Naive thymus-derived CD4-positive, alpha-beta T cell (primary cell): ENCODE measurements at regions not wholly inside any gene's neighbourhood (a gene's known extent, or its start where the extent isn't known, plus 50 kb on each side); places are given as distances from the start of the nearest gene placed in this dataset.
"Not testable (repeated sequence)": the region's sequence is repeated elsewhere in the genome, so short reads cannot be mapped to it uniquely, and the experiment has no call there.

Experiments
- ATAC-seq: fragments of 150-1000 bp; cut with Tn5 transposase; 2 replicates; pipeline ENCODE4 v1.10.0; 2021; ENCODE audit warnings: mild to moderate bottlenecking, moderate library complexity
- CTCF ChIA-PET: fragments of 350-600 bp; sonication (Branson Sonifier 250); formaldehyde crosslinking; loops from one replicate; lab custom pipeline; 2021; ENCODE audit warnings: antibody characterized with exemption; lab: Charles Lee
- POLR2A ChIA-PET: fragments of 350-600 bp; sonication (Branson Sonifier 250); formaldehyde crosslinking; loops from one replicate; lab custom pipeline; 2021; ENCODE audit warnings: antibody characterized with exemption, inconsistent platforms; lab: Charles Lee
- DNase-seq, 9 donors: peaks; one replicate each; pipeline versions ENCODE4 v3.0.0 to v3.0.0-alpha.2; 2020 to 2022; ENCODE audit warnings: mixed read lengths in 1 of 9
- H3K27ac ChIP-seq: one replicate; pipeline ENCODE4 v1.7.0; 2013; ENCODE audit warnings: mild to moderate bottlenecking, low read depth, low read length, moderate library complexity
- H3K27me3 ChIP-seq, 2 donors: one replicate each; pipeline ENCODE4 v1.7.0; 2013; ENCODE audit warnings: low read length in 2 of 2, mild to moderate bottlenecking in 2 of 2, moderate library complexity in 2 of 2; ENCODE audit not compliant: control insufficient read depth in 2 of 2, insufficient read depth in 2 of 2
- H3K36me3 ChIP-seq, 3 experiments: 1 replicate in 2 of 3; 2 replicates in 1 of 3; pipeline ENCODE4 v1.7.0; 2013; ENCODE audit warnings: low read length in 3 of 3, mild to moderate bottlenecking in 3 of 3, moderate library complexity in 1 of 3; ENCODE audit not compliant: insufficient read depth in 3 of 3, control insufficient read depth in 2 of 3
- H3K4me1 ChIP-seq, 2 donors: one replicate each; pipeline ENCODE4 v1.7.0; 2013; ENCODE audit warnings: low read length in 2 of 2, mild to moderate bottlenecking in 2 of 2, moderate library complexity in 1 of 2; ENCODE audit not compliant: control insufficient read depth in 2 of 2, insufficient read depth in 2 of 2
- H3K4me3 ChIP-seq: 2 replicates; pipeline ENCODE4 v1.7.0; 2013; ENCODE audit warnings: mild to moderate bottlenecking, low read length
- H3K9me3 ChIP-seq, 3 experiments: 1 replicate in 2 of 3; 2 replicates in 1 of 3; pipeline ENCODE4 v1.7.0; 2013; ENCODE audit warnings: low read length in 3 of 3; ENCODE audit not compliant: control insufficient read depth in 2 of 3
- H3K27ac Mint-ChIP-seq, 9 donors: one replicate each; pipeline ENCODE4 v1.8.0; 2020 to 2022; ENCODE audit warnings: mixed read lengths in 9 of 9, mild to moderate bottlenecking in 8 of 9, moderate library complexity in 5 of 9, inconsistent platforms in 2 of 9
- H3K27me3 Mint-ChIP-seq, 5 donors: one replicate each; pipeline ENCODE4 v1.8.0; 2021 to 2022; ENCODE audit warnings: mixed read lengths in 5 of 5, mild to moderate bottlenecking in 1 of 5
- H3K36me3 Mint-ChIP-seq, 5 donors: one replicate each; pipeline ENCODE4 v1.8.0; 2020 to 2022; ENCODE audit warnings: mixed read lengths in 5 of 5, mild to moderate bottlenecking in 3 of 5, inconsistent platforms in 1 of 5
- H3K4me1 Mint-ChIP-seq, 7 donors: one replicate each; pipeline ENCODE4 v1.8.0; 2020 to 2022; ENCODE audit warnings: mixed read lengths in 7 of 7, mild to moderate bottlenecking in 3 of 7, inconsistent platforms in 1 of 7
- H3K4me3 Mint-ChIP-seq, 10 donors: one replicate each; pipeline ENCODE4 v1.8.0; 2020 to 2022; ENCODE audit warnings: mild to moderate bottlenecking in 10 of 10, mixed read lengths in 10 of 10, moderate library complexity in 6 of 10, inconsistent platforms in 2 of 10
- H3K9me3 Mint-ChIP-seq, 11 donors: one replicate each; pipeline ENCODE4 v1.8.0; 2020 to 2022; ENCODE audit warnings: mixed read lengths in 11 of 11, mild to moderate bottlenecking in 4 of 11, inconsistent platforms in 1 of 11, moderate library complexity in 1 of 11
- intact Hi-C, 2 donors: fragments of 100-400 bp; cut with micrococcal nuclease; formaldehyde crosslinking; loops; one replicate each; pipeline ENCODE4 v1.15.1; 2023

DNA sequence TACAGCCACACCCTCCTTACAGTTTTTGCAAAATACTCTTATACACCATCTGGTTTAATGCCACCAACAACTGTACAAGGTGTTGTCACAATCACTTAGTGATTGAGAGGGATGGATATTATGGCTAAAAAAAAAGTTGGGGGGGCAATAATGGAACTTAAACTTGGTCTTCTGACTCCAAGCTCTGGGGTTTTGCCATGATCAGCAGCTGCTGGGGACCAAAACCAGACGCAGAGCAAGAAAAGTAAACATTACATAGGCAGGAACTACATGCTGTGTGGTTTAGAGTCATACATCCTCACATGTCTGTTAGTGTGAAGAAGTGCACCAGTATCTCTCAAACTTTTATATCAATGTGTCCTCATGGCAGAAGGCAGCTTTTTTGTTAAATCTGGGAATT, 152.4 kb downstream of the TBC1D2B start:
- intact Hi-C loops, H3K4me3 Mint-ChIP-seq, H3K36me3 Mint-ChIP-seq, POLR2A ChIA-PET, H3K4me3 ChIP-seq, H3K27me3 ChIP-seq, DNase-seq, H3K4me1 Mint-ChIP-seq, H3K9me3 ChIP-seq, H3K27ac Mint-ChIP-seq, H3K36me3 ChIP-seq, H3K27ac ChIP-seq, ATAC-seq, H3K9me3 Mint-ChIP-seq, CTCF ChIA-PET, H3K4me1 ChIP-seq: not testable (repeated sequence)
- peaks cover 0 to 14% (median 0%) of the 10 kb centered on the region in 5 donors for H3K27me3 Mint-ChIP-seq

DNA sequence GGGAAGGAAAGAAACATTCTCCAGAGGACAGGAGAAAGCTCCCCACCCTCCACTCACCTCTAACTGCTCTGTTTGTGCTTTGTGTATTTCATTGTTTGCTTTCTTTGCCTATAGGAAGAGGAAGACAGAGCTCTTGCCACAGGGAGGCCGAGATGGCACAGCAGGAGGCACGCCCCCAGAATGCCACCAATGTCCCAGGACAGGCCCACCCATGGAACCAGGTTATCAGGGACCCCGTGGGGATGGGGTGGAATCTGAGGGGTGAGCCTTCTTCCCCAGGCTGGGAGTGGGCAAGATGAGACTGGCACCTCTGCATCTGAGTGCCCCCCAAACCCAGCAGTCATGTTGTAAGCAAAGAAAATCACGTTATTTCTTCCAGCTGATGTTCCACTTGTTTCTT, 155.8 kb downstream of the TBC1D2B start:
- Mint-ChIP-seq H3K27me3 (peaks cover 0 to 18% (median 11%) of the 10 kb centered on the region in 5 donors), H3K4me1 (no peaks in the 10 kb centered on the region), H3K4me3 (no peak overlapping the region), H3K27ac (no peak overlapping the region), H3K9me3 (no peaks in the 10 kb centered on the region), H3K36me3 (no peaks in the 10 kb centered on the region)
- no peaks in the 10 kb centered on the region for H3K4me1 ChIP-seq
- ATAC-seq = no peak
- H3K27ac ChIP-seq = no peak overlapping the region
- no peaks in the 10 kb centered on the region for H3K9me3 ChIP-seq
- H3K36me3 ChIP-seq = no peaks in the 10 kb centered on the region
- intact Hi-C loops = no loop called here
- ChIA-PET CTCF (no interaction called here), POLR2A (no interaction called here)
- no peak overlapping the region for H3K4me3 ChIP-seq
- no peak for DNase-seq
- no peaks in the 10 kb centered on the region for H3K27me3 ChIP-seq

DNA sequence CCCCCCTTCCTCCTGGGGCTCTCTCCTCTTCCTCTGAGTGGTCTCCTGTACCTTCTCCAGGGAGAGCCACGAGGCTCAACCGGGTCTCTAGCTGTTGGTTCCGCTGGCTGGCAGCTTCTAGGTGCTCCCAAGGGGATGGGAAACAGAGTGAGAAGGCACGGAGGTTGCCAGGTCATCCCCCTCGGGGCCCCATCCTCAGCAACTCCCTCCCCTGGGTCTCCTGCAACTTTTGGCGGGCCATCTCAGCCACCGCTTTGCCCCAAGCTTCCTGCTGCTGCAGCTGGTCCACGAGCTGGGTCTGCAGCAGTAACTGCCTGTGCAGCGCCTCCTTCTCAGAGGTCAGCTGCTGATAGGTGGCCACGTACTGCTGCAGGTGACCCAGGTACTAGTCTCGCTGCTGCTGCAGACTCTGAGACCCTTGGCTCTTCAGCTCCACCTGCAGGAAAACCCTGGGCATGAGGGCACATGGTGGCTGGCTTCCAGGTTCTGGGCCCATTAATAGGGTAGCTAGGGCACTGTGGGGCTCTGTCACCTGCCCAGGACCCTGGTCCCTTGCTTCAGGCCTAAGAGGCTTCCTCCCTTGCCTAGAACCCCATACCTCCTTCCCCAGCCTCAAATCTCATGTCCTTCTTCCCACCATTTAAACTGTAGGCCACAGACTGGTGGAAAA, 160.4 kb downstream of the TBC1D2B start:
- intact Hi-C loops, POLR2A ChIA-PET, H3K27ac Mint-ChIP-seq: not testable (repeated sequence)

DNA sequence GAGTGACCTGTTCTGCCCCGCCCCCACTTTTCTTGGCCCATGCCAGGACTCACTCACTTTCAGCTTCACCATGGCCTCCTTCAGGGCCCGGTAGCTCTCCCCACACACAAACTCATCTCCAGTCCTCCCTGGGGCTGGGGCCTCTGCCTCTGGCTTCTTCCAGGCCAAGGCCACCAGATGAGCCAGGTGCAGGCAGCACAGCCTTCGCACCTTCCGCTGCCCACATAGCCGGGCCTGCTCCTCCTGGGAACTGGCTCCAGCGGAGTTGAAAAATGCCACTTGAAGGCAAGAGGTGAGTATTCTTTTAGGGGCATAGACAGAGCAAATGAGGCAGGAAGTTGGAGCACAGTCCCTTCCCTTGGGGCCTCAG, 161.6 kb downstream of the TBC1D2B start:
- H3K27me3 ChIP-seq, H3K4me1 Mint-ChIP-seq, H3K27ac Mint-ChIP-seq, H3K36me3 Mint-ChIP-seq, DNase-seq, intact Hi-C loops, POLR2A ChIA-PET, H3K9me3 ChIP-seq, H3K4me1 ChIP-seq, ATAC-seq, H3K4me3 ChIP-seq, H3K4me3 Mint-ChIP-seq, H3K27ac ChIP-seq, H3K36me3 ChIP-seq, H3K9me3 Mint-ChIP-seq: not testable (repeated sequence)
- peaks cover 0 to 16% (median 11%) of the 10 kb centered on the region in 5 donors for H3K27me3 Mint-ChIP-seq
- CTCF ChIA-PET = interaction anchor here (0.6 kb wide), 1 partner anchor 1850 kb away, joined by 3 read pairs; no protein-coding TSS in a partner anchor

More for the DNA sequence above, 160.4 kb downstream of the TBC1D2B start:
- H3K27ac ChIP-seq, H3K36me3 ChIP-seq, H3K4me1 Mint-ChIP-seq, H3K27me3 ChIP-seq, CTCF ChIA-PET, H3K9me3 ChIP-seq, H3K4me3 Mint-ChIP-seq, H3K4me3 ChIP-seq, H3K9me3 Mint-ChIP-seq, H3K36me3 Mint-ChIP-seq, H3K4me1 ChIP-seq, ATAC-seq: not testable (repeated sequence)
- peak in 1 of 9 donors; percentile 6 for DNase-seq
- H3K27me3 Mint-ChIP-seq = peaks cover 0 to 19% (median 11%) of the 10 kb centered on the region in 5 donors

DNA sequence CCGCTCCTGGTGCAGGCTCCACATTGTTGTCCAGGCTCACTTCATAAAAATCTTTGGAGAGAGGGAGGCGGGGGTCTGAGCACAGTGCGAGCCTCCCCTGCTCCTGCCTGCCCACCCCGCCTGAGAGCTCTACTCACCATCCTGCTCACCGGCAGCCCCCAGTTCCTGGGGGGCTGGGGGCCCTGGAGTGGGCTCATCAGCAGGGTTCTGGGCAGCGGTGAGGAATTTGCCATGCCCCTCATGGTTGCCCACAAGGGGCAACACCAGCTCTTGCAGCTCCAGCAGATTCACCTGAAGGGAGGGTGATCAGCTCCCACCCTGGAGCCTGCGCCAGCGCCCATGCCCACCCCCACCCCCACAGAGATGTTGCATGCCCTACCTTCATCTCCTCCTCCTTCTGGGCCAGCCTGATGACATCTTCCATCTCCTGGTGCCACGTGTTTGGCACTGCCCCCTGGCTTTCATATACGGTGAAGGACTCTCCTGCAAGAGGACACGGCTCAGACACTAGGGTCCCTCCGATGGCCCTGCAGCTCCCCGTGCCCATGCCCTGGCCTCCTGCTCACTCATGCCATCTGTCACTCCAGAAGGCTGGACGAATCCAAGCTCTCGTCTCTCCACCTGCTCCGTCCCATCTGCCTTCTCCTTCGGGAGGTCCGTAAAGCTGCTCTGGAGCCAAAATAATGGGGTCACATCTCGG, 162.1 kb downstream of the TBC1D2B start:
- CTCF ChIA-PET = interaction anchor here (0.6 kb wide), 1 partner anchor 1849 kb away, joined by 3 read pairs; no protein-coding TSS in a partner anchor

DNA sequence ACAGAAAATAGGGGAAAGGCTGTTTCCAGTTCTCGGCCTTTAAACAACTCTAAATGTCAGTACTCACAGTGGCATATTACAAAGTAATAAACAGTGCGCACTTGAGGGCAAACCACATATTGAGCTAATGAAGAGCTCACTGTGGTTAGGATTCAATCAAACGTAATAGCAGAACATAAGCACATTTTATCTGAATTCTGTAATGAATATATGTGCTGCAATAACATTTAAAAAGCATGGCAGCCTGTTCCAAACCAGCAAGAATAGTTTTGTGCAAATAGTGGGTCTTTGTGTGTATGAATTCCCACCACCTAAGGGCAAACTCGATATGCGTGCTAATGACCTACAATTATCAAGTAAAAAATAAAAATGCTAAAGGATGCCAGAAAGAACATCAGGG, 163.0 kb downstream of the TBC1D2B start:
- CTCF ChIA-PET = not testable (repeated sequence)

More for the DNA sequence above, 162.1 kb downstream of the TBC1D2B start:
- H3K9me3 Mint-ChIP-seq = no peaks in the 10 kb centered on the region
- Histone ChIP-seq H3K4me3 (no peak overlapping the region), H3K4me1 (no peaks in the 10 kb centered on the region), H3K36me3 (no peaks in the 10 kb centered on the region), H3K27me3 (no peaks in the 10 kb centered on the region), H3K27ac (no peak overlapping the region), H3K9me3 (no peaks in the 10 kb centered on the region)
- no peak overlapping the region for H3K27ac Mint-ChIP-seq
- H3K4me3 Mint-ChIP-seq = no peak overlapping the region
- DNase-seq = peak in 1 of 9 donors; percentile 0
- ATAC-seq = no peak
- intact Hi-C loops = no loop called here
- POLR2A ChIA-PET = no interaction called here
- H3K27me3 Mint-ChIP-seq = peaks cover 0 to 16% (median 11%) of the 10 kb centered on the region in 5 donors
- H3K4me1 Mint-ChIP-seq = peaks cover 0 to 1% (median 0%) of the 10 kb centered on the region in 7 donors
- H3K36me3 Mint-ChIP-seq = no peaks in the 10 kb centered on the region

More for the DNA sequence above, 163.0 kb downstream of the TBC1D2B start:
- H3K4me1 Mint-ChIP-seq, H3K4me3 Mint-ChIP-seq, H3K9me3 Mint-ChIP-seq, H3K36me3 Mint-ChIP-seq, intact Hi-C loops, H3K36me3 ChIP-seq, DNase-seq, H3K4me3 ChIP-seq, H3K9me3 ChIP-seq, H3K27me3 ChIP-seq, H3K4me1 ChIP-seq, H3K27ac Mint-ChIP-seq, H3K27ac ChIP-seq, ATAC-seq, POLR2A ChIA-PET: not testable (repeated sequence)
- peaks cover 0 to 11% (median 8%) of the 10 kb centered on the region in 5 donors for H3K27me3 Mint-ChIP-seq
